ENCODE measurements at regions not wholly inside any gene's neighbourhood (a gene's known extent, or its start where the extent isn't known, plus 50 kb on each side); places are given as distances from the start of the nearest gene placed in this dataset.

GRCh38 chr3:30551927-30552326 is 54.5 kb upstream of the TGFBR2 start:
- Histone ChIP-seq H4K8ac (ENCODE audit: low read depth in 2 of 2, low read length in 2 of 2) (no peak overlapping the region), H3K56ac (ENCODE audit: extremely low read depth, insufficient read depth, low read length) (no peak overlapping the region), H3K27ac (ENCODE audit: insufficient read depth, low read length) (no peak overlapping the region), H2BK5ac (ENCODE audit: low read depth, low read length, poor library complexity, severe bottlenecking) (no peak overlapping the region), H4K91ac (ENCODE audit: insufficient read depth, low read depth, low read length) (no peak overlapping the region), H2AK5ac (ENCODE audit: low read depth, low read length) (no peak overlapping the region), H3K4ac (ENCODE audit: low read depth, low read length) (no peak overlapping the region), H3K4me1 (ENCODE audit: control insufficient read depth, insufficient read depth, low read length) (peaks cover 2% of the 10 kb centered on the region; the same call in 1 of the 2 replicates), H2BK15ac (ENCODE audit: low read depth, low read length) (no peak overlapping the region), H4K5ac (ENCODE audit: low read depth, low read length) (no peak overlapping the region), H3K9me3 (ENCODE audit: control insufficient read depth, insufficient read depth, low read length) (peaks cover 1% of the 10 kb centered on the region; the same call in 1 of the 2 replicates), H4K20me1 (ENCODE audit: insufficient read depth, low read length) (no peaks in the 10 kb centered on the region), H3K14ac (replicated peaks; ENCODE audit: low read depth, low read length) (no peak overlapping the region), H2AFZ (replicated peaks; ENCODE audit: low read length, poor library complexity) (no peak overlapping the region), H3K4me3 (ENCODE audit: insufficient read depth, low read depth, low read length) (no peak overlapping the region), H3K18ac (ENCODE audit: low read depth, low read length) (no peak overlapping the region), H3K23ac (ENCODE audit: low read depth, low read length) (no peak overlapping the region), H3K9ac (ENCODE audit: low read depth, low read length) (no peak overlapping the region), H3K9me1 (ENCODE audit: insufficient read depth, low read length) (no peaks in the 10 kb centered on the region; the same call in 1 of the 2 replicates), H2BK20ac (ENCODE audit: low read depth, low read length) (no peak overlapping the region), H3K27me3 (ENCODE audit: control insufficient read depth, insufficient read depth, low read length) (no peaks in the 10 kb centered on the region), H2AK9ac (replicated peaks; ENCODE audit: low read depth, low read length, poor library complexity) (no peak overlapping the region), H2BK120ac (ENCODE audit: low read depth, low read length) (no peak overlapping the region), H3K4me2 (ENCODE audit: low read depth, low read length) (no peak overlapping the region), H3K36me3 (ENCODE audit: control insufficient read depth, insufficient read depth, low read length) (no peaks in the 10 kb centered on the region), H3K79me1 (ENCODE audit: low read depth in 1 of 2, low read length in 2 of 2) (no peaks in the 10 kb centered on the region)
- POLR2A ChIA-PET (ENCODE audit: unreplicated experiment): no interaction called here
- no peak for DNase-seq
- CTCF ChIA-PET: no interaction called here
- no peak for ATAC-seq (ENCODE audit: low read depth)
- in situ Hi-C loops (cut with MboI; ENCODE audit: low sequenced_read_pairs) (no loop called here), intact Hi-C loops (cut with micrococcal nuclease) (no loop called here), dilution Hi-C loops (cut with HindIII; ENCODE audit: low sequenced_read_pairs, unreplicated experiment) (no loop called here)
- no CpG with 5 or more reads among the region's 1 CpG for WGBS, 2 experiments (ENCODE audit: extremely low coverage in 2 of 2, insufficient read length in 1 of 2)
- TF ChIP-seq FOS (IDR thresholded peaks at IDR 0.05; ENCODE audit: low read depth, low read length): no peak
- TF ChIP-seq MAZ (IDR thresholded peaks at IDR 0.05; ENCODE audit: borderline replicate concordance, low read depth, low read length): no peak
- TF ChIP-seq RCOR1 (IDR thresholded peaks at IDR 0.05; ENCODE audit: insufficient replicate concordance, low read length): no peak
- no peak for TF ChIP-seq NFE2L2 (IDR thresholded peaks at IDR 0.05; ENCODE audit: low read depth, low read length)
- TF ChIP-seq SMC3 (IDR thresholded peaks at IDR 0.05; ENCODE audit: low read depth, low read length): no peak
- no peak for TF ChIP-seq ELK1 (IDR thresholded peaks at IDR 0.05; ENCODE audit: borderline replicate concordance, low read depth, low read length)
- no peak for TF ChIP-seq RFX5 (IDR thresholded peaks at IDR 0.05; ENCODE audit: low read depth, low read length)
- TF ChIP-seq CEBPB (IDR thresholded peaks at IDR 0.05; ENCODE audit: low read depth, low read length): no peak
- TF ChIP-seq CHD1 (IDR thresholded peaks at IDR 0.05; ENCODE audit: low read depth, low read length): no peak
- TF ChIP-seq RAD21 (IDR thresholded peaks at IDR 0.05; ENCODE audit: low read length): no peak
- TF ChIP-seq MXI1 (IDR thresholded peaks at IDR 0.05; ENCODE audit: borderline replicate concordance, low read depth, low read length): no peak
- no peak for TF ChIP-seq CTCF (conservative IDR thresholded peaks at IDR 0.05; ENCODE audit: low read depth, low read length)
- no peak for TF ChIP-seq POLR2A (IDR thresholded peaks at IDR 0.05; ENCODE audit: low read depth, low read length)
- no peak for TF ChIP-seq MAFK (IDR thresholded peaks at IDR 0.05; ENCODE audit: low read depth, low read length)
- no peak for TF ChIP-seq USF2 (IDR thresholded peaks at IDR 0.05; ENCODE audit: low read depth, low read length)
- TF ChIP-seq BHLHE40 (IDR thresholded peaks at IDR 0.05; ENCODE audit: low read depth, low read length): no peak
- BruUV-seq (replicated peaks): no TSS peak

Data from IMR-90 (cell line).